ENCODE measurements at regions not wholly inside any gene's neighbourhood (a gene's known extent, or its start where the extent isn't known, plus 50 kb on each side); places are given as distances from the start of the nearest gene placed in this dataset.

- TF ChIP-seq ZNF488 (tag by site-specific recombination; IDR thresholded peaks at IDR 0.05): no peak
- no peak for TF ChIP-seq BCL11A (tag by site-specific recombination; IDR thresholded peaks at IDR 0.05; ENCODE audit: low read depth)
- no peak for TF ChIP-seq KLF7 (tag by site-specific recombination; IDR thresholded peaks at IDR 0.05; ENCODE audit: borderline replicate concordance)
- TF ChIP-seq ZNF785 (tag by site-specific recombination; IDR thresholded peaks at IDR 0.05): no peak
- TF ChIP-seq TRIM28 (IDR thresholded peaks at IDR 0.05; ENCODE audit: borderline replicate concordance, low read length): no peak
- no peak for TF ChIP-seq ZNF629 (tag by site-specific recombination; IDR thresholded peaks at IDR 0.05)
- no peak for TF ChIP-seq ZBTB17 (tag by site-specific recombination; IDR thresholded peaks at IDR 0.05)
- no peak for TF ChIP-seq ZNF768 (tag by site-specific recombination; IDR thresholded peaks at IDR 0.05)
- TF ChIP-seq SETDB1 (IDR thresholded peaks at IDR 0.05; ENCODE audit: insufficient read length, low read length): no peak
- no peak for TF ChIP-seq ZSCAN30 (tag by site-specific recombination; IDR thresholded peaks at IDR 0.05)
Measured at GRCh38 chr2:39932198-39932597, 153.1 kb upstream of the THUMPD2 start (continued).

- no peaks in the 10 kb centered on the region for H3K4me1 ChIP-seq (ENCODE audit: control insufficient read depth, insufficient read depth, low read length)
- ChIA-PET CTCF (no interaction called here), POLR2A (no interaction called here)
- H3K4me3 ChIP-seq (ENCODE audit: low read depth, low read length): no peak overlapping the region
- TF ChIP-seq ZNF621 (tag by site-specific recombination; IDR thresholded peaks at IDR 0.05) (no peak), ZNF335 (tag by site-specific recombination; conservative IDR thresholded peaks at IDR 0.05) (no peak), ZBTB10 (tag by site-specific recombination; IDR thresholded peaks at IDR 0.05) (no peak), ZBTB44 (tag by site-specific recombination; IDR thresholded peaks at IDR 0.05) (no peak), ZFP37 (tag by site-specific recombination; IDR thresholded peaks at IDR 0.05) (no peak), ZNF670 (tag by site-specific recombination; IDR thresholded peaks at IDR 0.05; ENCODE audit: low read depth) (no peak), ZNF596 (tag by site-specific recombination; IDR thresholded peaks at IDR 0.05) (no peak), OSR2 (tag by site-specific recombination; IDR thresholded peaks at IDR 0.05) (no peak), ZNF555 (tag by site-specific recombination; conservative IDR thresholded peaks at IDR 0.05) (no peak)
- no peak overlapping the region for H3K27ac ChIP-seq (ENCODE audit: extremely low read depth, low read depth, low read length)
- H3K9me3 ChIP-seq (ENCODE audit: control insufficient read depth, insufficient read depth, low read depth, low read length): no peaks in the 10 kb centered on the region
- no peaks in the 10 kb centered on the region for H3K36me3 ChIP-seq (ENCODE audit: control insufficient read depth in 2 of 2, insufficient read depth in 1 of 2, low read length in 2 of 2)
Measured at GRCh38 chr2:39930175-39930917, 151.3 kb upstream of the THUMPD2 start.

GRCh38 chr2:39929531-39929930 lies 150.5 kb upstream of the THUMPD2 start:
- TF ChIP-seq ZBTB10 (tag by site-specific recombination; IDR thresholded peaks at IDR 0.05) (no peak), ZNF19 (tag by site-specific recombination; IDR thresholded peaks at IDR 0.05; ENCODE audit: low read depth) (no peak), ZNF341 (tag by site-specific recombination; IDR thresholded peaks at IDR 0.05; ENCODE audit: low read depth) (no peak), KLF10 (tag by site-specific recombination; IDR thresholded peaks at IDR 0.05) (no peak), ZEB2 (tag by site-specific recombination; IDR thresholded peaks at IDR 0.05) (no peak), ZBTB49 (tag by site-specific recombination; IDR thresholded peaks at IDR 0.05; ENCODE audit: low read depth) (no peak)
- Histone ChIP-seq H3K4me3 (ENCODE audit: low read depth, low read length) (no peak overlapping the region), H3K4me1 (ENCODE audit: control insufficient read depth, insufficient read depth, low read length) (no peaks in the 10 kb centered on the region), H3K36me3 (ENCODE audit: control insufficient read depth in 2 of 2, insufficient read depth in 1 of 2, low read length in 2 of 2) (no peaks in the 10 kb centered on the region), H3K27ac (ENCODE audit: extremely low read depth, low read depth, low read length) (no peak overlapping the region), H3K9me3 (ENCODE audit: control insufficient read depth, insufficient read depth, low read depth, low read length) (no peaks in the 10 kb centered on the region)
- CTCF ChIA-PET: no interaction called here
- POLR2A ChIA-PET: no interaction called here
